T1000 (cell line): ENCODE measurements at regions not wholly inside any gene's neighbourhood (a gene's known extent, or its start where the extent isn't known, plus 50 kb on each side); places are given as distances from the start of the nearest gene placed in this dataset.
"Not testable (repeated sequence)": the region's sequence is repeated elsewhere in the genome, so short reads cannot be mapped to it uniquely, and the experiment has no call there.

Experiments
- DNase-seq: peaks from one replicate; lab custom pipeline; 2025; ENCODE audit warnings: mixed read lengths; lab: John Stamatoyannopoulos, UW

DNA sequence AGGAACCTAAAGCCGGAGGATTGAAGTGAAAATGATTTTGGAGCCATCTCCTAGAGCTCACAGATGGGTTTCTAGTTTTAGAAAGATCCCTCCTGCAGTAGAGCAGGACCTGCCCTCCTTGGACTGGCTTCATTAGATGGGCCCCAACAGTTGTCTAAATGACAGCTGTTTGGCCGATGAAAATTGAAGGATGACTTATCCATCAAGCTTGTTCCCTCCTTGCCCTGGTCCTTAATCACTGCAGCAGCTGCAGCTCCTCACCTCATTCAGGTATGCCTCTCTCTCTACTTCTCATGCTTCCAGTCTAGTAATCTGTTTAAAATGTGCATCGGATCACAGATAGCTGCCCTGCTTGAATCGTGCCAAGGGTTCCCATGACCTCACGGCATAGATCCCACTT lies 677.6 kb downstream of the BCL11A start:
- no peak for DNase-seq

DNA sequence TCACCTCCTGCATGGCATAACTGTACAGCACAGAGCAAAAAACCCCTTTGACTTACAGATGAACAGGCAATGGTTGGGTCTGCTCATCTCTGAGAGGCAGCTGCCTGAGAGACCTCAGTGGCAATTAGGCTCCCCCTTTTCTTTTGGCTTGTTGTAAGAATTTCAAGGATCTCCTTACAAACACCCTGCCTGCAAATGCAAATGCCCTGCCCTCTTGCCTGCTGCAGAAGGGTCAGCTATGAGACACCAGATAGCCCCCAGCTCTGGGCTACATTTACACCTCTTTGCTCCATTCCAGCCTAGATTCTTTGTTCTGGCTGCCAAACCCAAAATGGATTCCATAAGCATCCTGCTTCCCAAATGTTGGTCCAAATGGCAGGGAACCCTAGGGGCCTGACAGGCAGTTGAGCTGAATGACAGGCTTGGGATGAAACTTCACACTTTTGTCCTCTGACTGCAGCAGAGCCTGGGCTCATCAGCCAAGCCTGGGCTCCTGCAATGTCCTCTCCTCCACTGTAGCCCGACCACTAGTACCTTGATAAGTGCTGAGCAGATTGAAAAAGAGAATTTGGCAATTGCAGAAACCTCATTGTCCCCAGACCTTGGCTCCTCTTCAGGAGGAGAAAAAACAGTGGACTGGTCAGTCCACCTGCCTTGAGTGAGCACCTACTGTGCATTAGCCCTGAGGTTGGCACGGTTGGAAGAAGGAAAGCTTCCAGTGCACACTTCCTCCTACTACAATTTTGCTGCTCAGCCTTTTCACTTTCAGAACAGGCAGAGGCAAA lies 678.3 kb downstream of the BCL11A start:
- no peak for DNase-seq

DNA sequence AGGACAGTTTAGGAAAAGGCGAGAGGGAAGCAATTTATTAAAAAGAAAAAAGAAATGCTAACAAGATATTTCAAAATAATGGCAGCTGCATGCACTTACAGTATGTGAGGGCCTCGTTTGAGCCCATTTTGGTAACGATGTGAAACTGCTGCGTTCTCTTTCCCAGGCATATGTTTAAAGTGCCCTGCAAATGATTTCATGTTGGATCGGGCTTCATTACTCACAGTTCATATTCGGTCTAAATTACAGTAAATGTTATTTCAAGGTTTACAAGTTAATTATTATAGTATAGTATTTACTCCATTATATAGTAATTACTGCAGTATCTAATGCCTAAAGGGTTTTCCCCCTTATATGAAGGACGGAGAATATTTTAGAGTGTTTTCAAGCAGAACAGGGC lies 679.1 kb downstream of the BCL11A start:
- no peak for DNase-seq

DNA sequence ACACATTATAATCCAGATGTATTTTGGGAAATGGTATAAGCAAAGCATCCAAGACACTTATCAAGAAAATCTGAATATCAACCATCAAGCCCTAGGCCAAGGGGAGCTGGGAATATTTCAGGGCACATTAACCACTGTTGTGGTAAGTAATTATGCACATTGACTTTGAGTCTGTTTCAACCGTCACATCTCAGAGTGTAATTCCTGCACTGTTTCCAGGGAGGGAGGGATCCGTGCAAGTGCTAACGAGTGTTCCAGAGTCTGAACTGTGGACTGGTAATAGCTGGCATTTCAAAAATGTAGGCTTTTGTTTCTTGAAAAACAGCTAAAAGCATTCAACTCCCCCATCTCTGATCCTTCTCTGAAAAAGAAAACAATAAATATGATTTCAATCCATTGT lies 681.6 kb downstream of the BCL11A start:
- no peak for DNase-seq

DNA sequence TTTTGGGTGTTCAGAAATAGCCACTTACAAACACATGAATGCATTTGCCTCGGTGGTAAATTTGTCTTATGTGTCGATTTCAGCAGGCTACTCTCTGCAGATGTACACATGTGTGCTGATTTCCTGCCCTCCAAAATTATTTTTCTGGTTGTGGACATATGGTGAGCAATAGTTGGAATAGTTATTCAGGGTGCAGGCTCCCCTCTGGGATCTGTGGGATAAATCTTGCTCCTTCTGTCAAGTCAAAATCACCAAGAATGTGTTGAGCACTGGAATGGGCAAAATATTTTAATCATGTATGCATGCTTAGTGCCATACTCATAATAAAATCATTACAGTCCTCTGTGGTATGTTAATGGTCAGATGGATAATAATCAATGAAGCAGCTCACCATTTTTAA lies 684.5 kb downstream of the BCL11A start:
- no peak for DNase-seq

DNA sequence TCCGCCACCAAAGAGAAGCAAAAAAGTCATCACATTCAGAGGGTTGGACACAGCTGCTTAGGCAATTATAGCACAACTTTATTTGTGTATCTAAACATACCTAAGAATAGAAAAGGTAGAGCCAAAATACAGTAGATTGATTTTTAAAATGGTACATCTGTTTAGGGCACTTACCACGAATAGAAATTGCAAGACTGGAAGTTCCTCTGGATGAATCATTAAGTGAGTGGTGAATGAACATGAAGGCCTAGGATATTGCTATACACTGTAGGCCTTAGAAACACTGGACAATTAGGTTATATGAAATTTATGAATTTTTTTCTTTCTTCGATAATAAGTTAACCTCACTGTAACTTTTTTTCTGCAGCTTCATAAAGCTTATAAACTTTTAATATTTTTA lies 687.0 kb downstream of the BCL11A start:
- no peak for DNase-seq

DNA sequence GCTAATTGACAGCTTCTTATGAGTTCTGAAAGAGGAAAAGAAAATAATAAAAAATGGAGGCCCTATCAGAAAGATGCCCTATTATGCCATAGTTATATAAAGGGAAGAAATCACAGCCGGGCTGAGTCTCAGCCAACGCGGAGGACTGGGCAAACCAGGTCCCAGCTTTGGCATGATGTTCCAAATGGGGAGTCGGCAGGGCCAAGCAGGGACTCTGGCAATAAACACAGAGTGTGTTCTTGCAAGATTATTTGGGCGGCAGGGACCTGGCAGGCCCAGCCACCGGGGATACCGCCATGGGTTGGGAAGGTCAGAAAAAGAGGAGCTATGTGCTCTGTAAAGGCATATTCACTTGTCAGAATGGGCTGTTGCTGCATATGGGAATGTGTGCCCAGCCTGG lies 694.9 kb downstream of the BCL11A start:
- DNase-seq: no peak

DNA sequence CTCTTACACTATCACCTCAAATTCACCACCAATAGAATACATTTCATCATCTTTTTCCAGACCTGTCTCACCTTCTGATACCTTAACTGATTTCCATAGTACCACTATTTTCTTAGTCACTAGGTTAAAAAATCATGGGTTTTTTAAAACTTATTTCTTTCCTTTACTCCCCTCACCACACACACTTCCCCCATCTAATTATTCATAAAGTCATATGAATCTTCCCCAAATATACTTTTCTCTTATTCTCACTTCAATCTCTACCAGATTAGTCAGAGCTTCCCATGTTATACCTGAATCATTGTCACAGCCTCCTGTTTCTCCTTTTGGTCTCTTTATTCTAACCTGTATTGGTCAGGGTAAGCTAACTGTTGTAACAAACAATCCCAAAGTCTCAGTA lies 696.3 kb downstream of the BCL11A start:
- DNase-seq: no peak

DNA sequence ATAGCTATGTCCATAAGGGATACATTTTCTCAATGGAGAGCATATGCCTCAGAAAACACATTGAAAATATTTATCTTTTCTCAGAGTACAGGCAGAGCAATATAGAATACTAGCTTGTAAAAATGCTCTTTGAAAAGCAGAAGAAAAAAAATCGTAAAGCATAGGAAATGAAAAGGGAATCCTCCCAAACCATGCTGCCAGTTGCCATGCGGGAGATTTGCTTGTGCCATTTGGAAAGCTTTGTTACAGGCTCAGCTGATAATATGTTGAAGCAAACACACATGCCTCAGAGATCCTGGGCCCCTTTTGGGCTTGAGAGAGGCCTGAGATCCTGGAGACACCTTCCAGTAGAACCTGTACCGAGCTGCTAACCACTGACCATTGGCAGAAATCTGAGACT lies 697.1 kb downstream of the BCL11A start:
- no peak for DNase-seq

DNA sequence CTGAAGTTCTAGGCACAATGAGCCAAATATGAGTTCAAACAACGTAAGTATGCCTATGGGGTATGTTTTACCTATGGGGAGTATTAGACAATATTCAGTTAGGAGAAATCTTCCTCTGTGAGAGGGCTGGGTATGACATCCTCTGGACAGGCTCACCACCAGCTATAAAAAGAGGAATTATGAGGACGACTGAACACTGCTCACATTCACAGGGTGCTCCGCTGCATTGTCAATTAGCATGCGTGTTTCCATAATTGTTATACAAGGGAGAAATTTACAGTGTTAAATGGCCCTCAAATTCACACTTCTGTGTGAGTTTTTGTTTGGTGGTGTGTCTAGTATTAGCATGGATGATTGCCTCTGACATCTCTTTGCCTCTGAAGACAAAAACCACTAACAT lies 700.4 kb downstream of the BCL11A start:
- no peak for DNase-seq

DNA sequence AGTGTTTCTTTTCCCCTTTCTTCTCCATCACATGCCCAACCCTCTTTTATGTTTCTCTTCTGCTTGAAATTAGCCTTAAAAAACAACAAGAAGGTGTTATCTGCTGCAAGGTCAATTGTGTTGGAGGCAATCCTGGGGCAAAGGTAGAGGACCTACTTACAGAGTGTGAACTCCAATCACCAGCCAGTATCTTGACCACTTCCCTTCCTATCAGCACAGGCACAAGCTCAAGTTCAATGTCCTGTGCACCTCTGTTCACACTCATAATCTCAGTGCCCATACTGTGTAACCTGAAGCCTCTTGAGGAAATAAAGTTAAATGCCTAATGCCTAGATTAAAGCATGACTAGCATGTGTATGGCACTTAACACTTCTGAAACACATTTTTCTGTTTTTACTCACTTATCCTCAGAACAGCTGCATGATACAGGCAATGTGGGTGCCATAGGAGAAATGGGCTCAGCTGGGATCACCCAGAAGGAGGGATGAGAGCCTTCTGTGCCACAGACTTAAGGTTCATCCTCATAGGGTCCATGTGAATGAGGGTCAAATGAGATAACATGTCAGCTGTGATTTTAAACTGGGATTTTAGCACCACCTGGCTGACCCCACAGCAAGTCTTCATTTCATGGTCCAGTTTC lies 701.5 kb downstream of the BCL11A start:
- no peak for DNase-seq

DNA sequence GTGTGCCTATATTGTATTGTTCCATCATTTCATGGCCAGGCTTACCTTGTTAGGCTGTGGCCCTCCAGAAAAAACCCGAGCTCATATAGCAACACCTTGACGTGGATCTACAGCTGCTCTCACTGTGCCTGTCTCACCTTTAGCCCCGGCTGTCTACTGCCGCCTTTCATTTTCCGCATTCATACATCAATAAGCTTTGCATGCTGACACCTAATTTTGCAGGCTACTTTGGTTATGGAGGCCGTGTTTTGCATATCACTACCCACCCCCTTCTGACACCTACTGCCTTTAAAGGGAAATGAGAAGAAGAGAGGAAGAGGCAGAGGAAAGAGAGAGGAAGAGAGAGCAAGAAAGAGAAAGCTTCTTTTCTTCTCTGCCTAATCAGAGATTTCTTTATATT lies 702.9 kb downstream of the BCL11A start:
- no peak for DNase-seq

DNA sequence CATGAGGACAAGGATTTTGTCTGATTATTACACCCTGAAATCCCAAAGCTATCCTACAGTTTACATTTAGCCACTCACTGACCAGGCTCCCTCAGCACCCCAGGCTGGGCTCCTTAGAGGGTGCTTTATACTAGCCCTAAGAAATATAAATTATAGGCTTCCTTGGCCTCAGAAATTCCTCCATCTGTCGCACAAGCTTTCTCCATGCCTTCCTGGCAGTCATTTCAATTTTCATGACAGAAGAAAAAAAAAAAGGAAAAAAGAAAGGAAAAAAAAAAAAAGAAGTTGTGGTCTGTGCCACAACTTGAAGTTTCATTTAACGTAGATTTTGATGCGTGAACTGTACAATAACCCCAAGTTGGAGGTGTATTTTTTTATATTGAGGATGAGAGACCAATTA lies 719.5 kb downstream of the BCL11A start:
- DNase-seq: no peak

DNA sequence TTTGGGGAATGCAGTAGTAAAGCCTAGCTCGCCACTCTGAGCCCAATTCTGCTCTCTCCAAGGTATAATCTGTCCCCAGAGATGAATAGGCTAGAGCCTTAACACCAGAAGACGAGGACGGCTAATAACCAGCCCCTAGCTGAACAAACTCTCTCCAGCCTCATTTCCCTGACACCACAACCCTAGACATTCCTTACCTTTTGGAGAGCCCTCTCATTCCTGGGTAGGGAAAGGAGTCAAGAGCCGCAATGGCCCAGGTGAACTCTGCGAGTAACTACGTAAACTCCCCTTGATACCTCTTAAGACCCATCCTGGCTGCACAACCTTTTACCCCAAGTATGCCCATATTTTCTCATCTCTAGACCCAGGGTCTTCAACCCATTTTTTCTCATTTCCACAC lies 722.9 kb downstream of the BCL11A start:
- DNase-seq: no peak

DNA sequence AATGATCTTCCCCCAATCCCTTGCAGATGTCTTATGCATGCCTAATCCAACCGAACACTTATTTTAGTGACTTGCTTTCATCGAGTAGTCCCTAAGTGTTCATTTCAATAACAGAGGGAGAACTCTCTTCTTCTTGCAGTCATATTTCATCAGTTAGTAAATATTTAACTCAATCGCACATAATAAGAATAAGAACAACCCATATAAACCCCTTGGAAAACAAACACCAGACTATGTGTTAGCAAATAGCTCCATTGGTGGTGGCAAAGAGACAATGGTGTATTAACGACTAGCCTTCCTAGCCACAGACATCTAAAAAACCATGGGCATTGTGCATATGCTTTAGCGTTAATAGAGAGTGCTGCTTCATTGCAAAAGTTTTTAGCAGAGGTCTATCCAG lies 725.8 kb downstream of the BCL11A start:
- no peak for DNase-seq

DNA sequence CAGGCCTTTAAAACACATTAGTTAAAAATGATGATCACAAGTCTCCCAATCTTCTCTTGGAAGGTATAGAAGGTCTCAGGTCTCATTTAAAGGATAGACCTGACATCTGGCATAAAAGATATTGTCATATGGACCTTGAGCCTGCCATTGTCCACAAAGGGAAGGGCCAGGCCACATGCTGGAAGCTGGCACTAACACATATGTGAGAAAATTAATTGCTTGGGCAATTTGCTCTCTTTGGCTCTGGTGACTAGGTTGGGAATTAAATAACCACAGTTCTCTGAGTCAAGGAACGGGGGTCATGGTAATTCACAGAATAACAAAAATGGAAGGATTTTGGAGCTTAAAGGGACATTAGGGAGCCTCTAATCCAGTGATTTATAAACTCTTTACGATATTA lies 727.3 kb downstream of the BCL11A start:
- no peak for DNase-seq

DNA sequence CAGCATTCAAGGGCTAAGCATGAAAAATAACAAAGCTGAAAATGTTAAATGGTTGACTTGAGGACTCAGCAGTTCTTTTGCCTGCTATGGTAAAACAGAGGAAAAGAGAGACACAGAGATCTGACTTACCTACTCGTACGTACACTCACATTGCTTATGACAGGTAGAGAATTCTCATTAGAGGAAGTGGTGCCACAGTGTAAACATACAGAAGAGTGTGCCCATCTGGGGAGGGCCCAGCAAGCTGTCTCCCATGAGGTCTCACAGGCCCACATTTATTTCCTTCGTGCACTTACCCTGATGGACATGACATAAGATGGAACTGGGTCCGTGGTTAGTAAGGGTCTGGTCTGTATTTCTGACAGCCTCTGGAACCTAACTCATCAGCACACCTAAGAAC lies 729.1 kb downstream of the BCL11A start:
- DNase-seq: no peak

DNA sequence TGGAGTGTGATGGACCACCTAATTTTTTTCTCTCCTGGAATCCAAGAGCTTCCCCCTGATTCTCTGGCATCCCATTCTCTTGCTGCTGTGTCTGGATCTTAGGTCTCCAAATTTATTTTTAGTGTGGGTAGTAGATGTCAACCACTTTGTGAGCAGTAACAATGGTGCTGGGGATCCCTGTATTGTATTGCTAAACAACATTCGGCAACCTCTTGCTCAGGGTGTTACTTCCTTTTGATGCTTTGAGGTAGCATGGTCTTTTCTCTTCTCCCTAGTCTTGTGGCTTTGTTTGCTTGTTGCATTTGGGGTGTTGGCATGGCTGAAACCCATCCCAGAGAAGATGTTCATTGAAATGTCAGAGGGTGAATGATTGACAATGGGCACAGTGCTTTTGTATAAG lies 737.4 kb downstream of the BCL11A start:
- DNase-seq: no peak

DNA sequence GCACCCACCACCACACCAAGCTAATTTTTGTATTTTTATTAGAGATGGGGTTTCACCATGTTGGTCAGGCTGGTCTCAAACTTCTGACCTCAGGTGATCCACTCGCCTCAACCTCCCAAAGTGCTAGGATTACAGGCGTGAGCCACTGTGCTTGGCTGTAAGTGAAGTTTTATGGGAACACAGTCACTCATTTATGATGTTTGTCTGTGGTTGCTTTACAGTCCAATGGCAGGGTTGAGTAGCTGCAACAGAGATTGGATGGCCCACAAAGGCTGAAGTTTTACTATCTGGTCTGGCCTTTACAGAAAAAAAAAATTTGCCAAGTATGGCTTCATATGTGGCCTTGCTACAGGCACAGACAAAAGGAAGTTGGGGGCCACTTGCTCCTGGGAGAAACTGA lies 743.2 kb downstream of the BCL11A start:
- DNase-seq: not testable (repeated sequence)

DNA sequence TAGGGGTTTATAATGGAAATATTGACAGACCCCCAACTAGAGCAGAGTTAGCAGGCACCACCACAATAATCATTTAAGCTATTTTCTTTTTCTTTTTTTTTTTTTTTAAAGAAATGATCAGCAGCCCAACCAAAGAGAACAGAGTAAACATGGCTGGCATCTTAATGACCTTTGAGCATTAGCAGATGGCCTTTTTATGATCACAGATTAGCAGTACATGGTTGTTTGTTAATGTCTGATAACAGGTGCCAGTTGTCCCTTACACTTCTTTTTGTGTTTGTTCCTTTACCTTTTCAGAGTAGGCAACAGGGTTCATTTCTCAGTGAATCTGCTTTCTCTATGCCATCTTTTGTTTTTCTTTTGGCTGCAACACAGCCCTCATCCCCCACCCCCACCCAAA lies 747.0 kb downstream of the BCL11A start:
- DNase-seq: no peak

DNA sequence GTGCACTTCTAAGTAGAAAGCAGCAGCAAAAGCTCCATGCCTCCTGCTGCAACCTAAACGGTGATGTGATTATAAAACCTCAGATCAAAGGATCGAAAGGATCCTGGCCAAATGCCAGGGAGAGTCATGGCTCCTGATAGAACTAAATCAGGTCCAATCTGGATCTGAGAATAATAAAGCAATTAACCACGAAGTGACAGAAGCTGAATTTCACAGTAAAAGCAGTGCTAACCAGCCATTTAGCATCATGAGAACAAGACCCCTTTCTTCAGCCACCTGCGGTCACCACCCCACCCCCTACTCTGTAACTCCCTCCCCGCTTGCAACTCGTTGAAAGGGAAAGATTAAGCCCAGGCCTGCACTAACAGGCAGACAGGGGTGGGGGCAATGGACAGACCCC lies 748.7 kb downstream of the BCL11A start:
- DNase-seq: no peak

DNA sequence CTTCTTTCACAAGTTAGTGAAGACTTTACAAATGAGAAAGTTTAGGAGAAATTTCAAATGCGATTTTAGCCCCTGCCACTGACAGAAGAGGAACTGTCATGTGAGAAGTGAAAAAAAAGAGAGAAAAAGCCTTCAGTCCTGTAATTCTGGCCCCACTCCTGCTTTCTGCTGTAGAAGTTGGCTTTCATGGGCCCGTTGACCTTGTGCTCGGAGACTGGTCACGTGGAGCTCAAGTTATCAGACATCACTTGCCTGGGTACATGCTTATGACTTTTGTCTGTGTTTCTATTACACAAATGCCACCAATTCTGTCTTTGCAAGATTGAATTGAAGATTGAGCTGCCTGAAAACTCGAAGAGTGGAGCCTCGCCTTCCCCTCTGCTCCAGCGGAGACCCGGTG lies 749.9 kb downstream of the BCL11A start:
- DNase-seq: no peak

DNA sequence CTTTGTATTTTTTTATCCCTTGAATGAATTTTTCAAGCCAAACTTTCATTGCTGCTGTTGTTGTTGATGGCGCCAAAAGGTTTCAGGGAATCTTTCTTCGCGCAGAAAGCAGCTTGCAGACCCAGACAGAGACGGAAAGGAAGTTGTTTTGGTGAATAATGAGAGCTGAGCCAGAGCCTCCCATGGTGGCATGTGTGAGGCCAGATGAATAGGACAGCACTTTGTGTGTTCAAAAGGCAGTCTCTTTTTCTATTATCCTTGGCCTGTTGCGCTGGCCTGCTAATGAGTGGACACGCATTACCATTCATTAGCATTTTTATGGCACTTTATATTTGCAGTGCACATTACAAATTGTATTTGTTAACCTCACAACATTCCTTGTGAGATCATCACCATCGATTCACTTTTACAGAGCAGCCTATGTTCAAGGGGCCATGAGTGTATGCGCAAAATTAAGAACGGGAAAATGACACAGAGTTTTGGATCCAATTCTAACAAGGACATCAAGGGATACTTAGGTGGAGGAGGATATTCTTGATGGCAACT lies 754.7 kb downstream of the BCL11A start:
- no peak for DNase-seq
